Stimulated activated CD4-positive, alpha-beta T cell treated with anti-CD3 and anti-CD28 coated beads, TNF-alpha, amount 100 ng/mL, for 48 hours (primary cell): ENCODE measurements at regions not wholly inside any gene's neighbourhood (a gene's known extent, or its start where the extent isn't known, plus 50 kb on each side); places are given as distances from the start of the nearest gene placed in this dataset.

ENCODE experiments used
- DNase-seq, 3 donors: peaks; one replicate each; pipeline ENCODE4 v3.0.0-alpha.2; 2020; ENCODE audit warnings: low read depth in 3 of 3

- no peak for DNase-seq
Measured at GRCh38 chr14:101103321-101103901, 199.9 kb upstream of the RTL1 start.

GRCh38 chr14:101104485-101104884 lies 201.0 kb upstream of the RTL1 start:
- DNase-seq = no peak

- no peak for DNase-seq
Measured at GRCh38 chr14:101105045-101105444, 201.5 kb upstream of the RTL1 start.

GRCh38 chr14:101108579-101109346 lies 205.2 kb upstream of the RTL1 start:
- DNase-seq = no peak

GRCh38 chr14:101109347-101109638 lies 205.8 kb upstream of the RTL1 start:
- no peak for DNase-seq

- DNase-seq = no peak
Measured at GRCh38 chr14:101109981-101110728, 206.6 kb upstream of the RTL1 start.

- DNase-seq = no peak
Measured at GRCh38 chr14:101110729-101111619, 207.5 kb upstream of the RTL1 start.

GRCh38 chr14:101111620-101112290 lies 208.2 kb upstream of the RTL1 start:
- no peak for DNase-seq

- no peak for DNase-seq
Measured at GRCh38 chr14:101112351-101113107, 209.0 kb upstream of the RTL1 start.

- no peak for DNase-seq
Measured at GRCh38 chr14:101113108-101113612, 209.6 kb upstream of the RTL1 start.

- no peak for DNase-seq
Measured at GRCh38 chr14:101113835-101114725, 210.6 kb upstream of the RTL1 start.

- no peak for DNase-seq
Measured at GRCh38 chr14:101114726-101115515, 211.4 kb upstream of the RTL1 start.

GRCh38 chr14:101115652-101116051 lies 212.1 kb upstream of the RTL1 start:
- no peak for DNase-seq

GRCh38 chr14:101116065-101116464 lies 212.5 kb upstream of the RTL1 start:
- DNase-seq = no peak

GRCh38 chr14:101116486-101117130 lies 213.1 kb upstream of the RTL1 start:
- DNase-seq = no peak

GRCh38 chr14:101117543-101117942 lies 214.0 kb upstream of the RTL1 start:
- DNase-seq = no peak

GRCh38 chr14:101118233-101118632 lies 214.7 kb upstream of the RTL1 start:
- DNase-seq = no peak
